C1 segment of cervical spinal cord (tissue), 14 donors: ENCODE measurements at regions not wholly inside any gene's neighbourhood (a gene's known extent, or its start where the extent isn't known, plus 50 kb on each side); places are given as distances from the start of the nearest gene placed in this dataset.

ENCODE experiments used
- DNase-seq, 14 donors: peaks; one replicate each; lab custom pipeline; 2025; lab: John Stamatoyannopoulos, UW

GRCh38 chr13:73898899-73899298 is 235.3 kb downstream of the KLF12 start:
- no peak for DNase-seq

GRCh38 chr13:73898276-73898675 is 235.9 kb downstream of the KLF12 start:
- DNase-seq, result no peak

GRCh38 chr13:73894995-73895571 is 239.1 kb downstream of the KLF12 start:
- no peak for DNase-seq

- no peak for DNase-seq
Measured at GRCh38 chr13:73893833-73894232, 240.4 kb downstream of the KLF12 start.

- DNase-seq, result no peak
Measured at GRCh38 chr13:73891805-73892204, 242.4 kb downstream of the KLF12 start.

GRCh38 chr13:73883162-73883561 is 251.0 kb downstream of the KLF12 start:
- DNase-seq, result no peak

GRCh38 chr13:73880365-73880764 is 253.8 kb downstream of the KLF12 start:
- DNase-seq, result no peak

GRCh38 chr13:73879346-73880015 is 254.7 kb downstream of the KLF12 start:
- no peak for DNase-seq

- DNase-seq, result no peak
Measured at GRCh38 chr13:73877399-73877798, 256.8 kb downstream of the KLF12 start.

GRCh38 chr13:73876323-73876722 is 257.9 kb downstream of the KLF12 start:
- no peak for DNase-seq

- no peak for DNase-seq
Measured at GRCh38 chr13:73873940-73874830, 260.0 kb downstream of the KLF12 start.

- DNase-seq, result no peak
Measured at GRCh38 chr13:73872397-73872796, 261.8 kb downstream of the KLF12 start.

- DNase-seq, result no peak
Measured at GRCh38 chr13:73870970-73871935, 263.0 kb downstream of the KLF12 start.

- DNase-seq, result no peak
Measured at GRCh38 chr13:73870036-73870741, 264.0 kb downstream of the KLF12 start.

GRCh38 chr13:73865027-73865426 is 269.2 kb downstream of the KLF12 start:
- no peak for DNase-seq

GRCh38 chr13:73861136-73861535 is 273.1 kb downstream of the KLF12 start:
- DNase-seq, result no peak

- DNase-seq, result no peak
Measured at GRCh38 chr13:73860501-73860900, 273.7 kb downstream of the KLF12 start.

GRCh38 chr13:73859841-73860240 is 274.4 kb downstream of the KLF12 start:
- DNase-seq, result no peak

GRCh38 chr13:73857106-73857505 is 277.1 kb downstream of the KLF12 start:
- DNase-seq, result no peak

- DNase-seq, result no peak
Measured at GRCh38 chr13:73851104-73851503, 283.1 kb downstream of the KLF12 start.
